Adrenal gland (tissue), 9 donors: ENCODE measurements at regions not wholly inside any gene's neighbourhood (a gene's known extent, or its start where the extent isn't known, plus 50 kb on each side); places are given as distances from the start of the nearest gene placed in this dataset.

Source experiments
- DNase-seq, 7 donors: peaks; one replicate each; pipeline ENCODE4 v3.0.0-alpha.2; 2019 to 2020
- H3K27ac ChIP-seq, 5 donors: fragments of 200-600 bp; sonication (generic) in 4 of 5; 1 replicate in 3 of 5; 2 replicates in 2 of 5; pipeline versions ENCODE4 v1.5.1 to v1.8.0; 2016 to 2020; ENCODE audit warnings: mild to moderate bottlenecking in 1 of 5
- H3K27me3 ChIP-seq: fragments of 200-600 bp; 2 replicates; pipeline ENCODE4 v1.8.0; 2021
- H3K36me3 ChIP-seq, 2 donors: fragments of 200-600 bp; replicated peaks in 1 of 2; 1 replicate in 1 of 2; 2 replicates in 1 of 2; pipeline versions ENCODE4 v1.5.1 to v1.8.0; 2018 to 2022
- H3K4me1 ChIP-seq, 2 donors: fragments of 200-600 bp; replicated peaks in 1 of 2; 1 replicate in 1 of 2; 2 replicates in 1 of 2; pipeline versions ENCODE4 v1.5.1 to v1.8.0; 2018 to 2021
- H3K4me3 ChIP-seq, 4 donors: fragments of 200-600 bp; sonication (generic) in 3 of 4; one replicate each; pipeline ENCODE4 v1.5.1; 2016 to 2018
- H3K9me3 ChIP-seq, 3 donors: fragments of 200-600 bp; sonication (generic) in 1 of 3; replicated peaks in 1 of 3; 1 replicate in 2 of 3; 2 replicates in 1 of 3; pipeline versions ENCODE4 v1.5.1 to v1.8.0; 2016 to 2021
- POLR2A ChIP-seq, 2 donors: fragments of 450-650 bp; IDR thresholded peaks; one replicate each; pipeline ENCODE4 v1.6.1; 2017; ENCODE audit warnings: antibody characterized with exemption in 2 of 2, mild to moderate bottlenecking in 2 of 2, moderate library complexity in 1 of 2
- WGBS, 4 donors: extraction: QIAGEN DNeasy Blood & Tissue Kit in 2 of 4; methylation state at CpG; one replicate each; pipeline versions ENCODE4 v1.1.5 to v1.1.7; 2013 to 2017; 5-methylcytosine and 5-hydroxymethylcytosine counted together
- intact Hi-C, 2 donors: fragments of 100-400 bp; cut with DNase I; formaldehyde crosslinking; loops; one replicate each; pipeline versions ENCODE4 v1.14.1 to v1.15.0; 2022 to 2023
- TF ChIP-seq, protein P1 (sequence below), 6 experiments: fragments of 450-650 bp in 4 of 6; fragments of 200-600 bp in 2 of 6; sonication (generic) in 1 of 6; IDR thresholded peaks; 1 replicate in 5 of 6; 2 replicates in 1 of 6; pipeline versions ENCODE4 v1.5.1 to v1.8.0; 2016 to 2021; ENCODE audit warnings: antibody characterized with exemption in 6 of 6, mild to moderate bottlenecking in 2 of 6, moderate library complexity in 1 of 6
- donor health status: healthy with polysubstance abuse.
- donor health status: Bipolar disorder and iron deficiency.
- donor health status: DM: yes; HTN: yes; CAD: no.
- donor health status: DM: no; HTN: no; CAD: no.
- donor health status: DM: no; HTN: no; CAD: no.

- no peaks in the 10 kb centered on the region for H3K36me3 ChIP-seq
- TF ChIP-seq, protein P1, sequence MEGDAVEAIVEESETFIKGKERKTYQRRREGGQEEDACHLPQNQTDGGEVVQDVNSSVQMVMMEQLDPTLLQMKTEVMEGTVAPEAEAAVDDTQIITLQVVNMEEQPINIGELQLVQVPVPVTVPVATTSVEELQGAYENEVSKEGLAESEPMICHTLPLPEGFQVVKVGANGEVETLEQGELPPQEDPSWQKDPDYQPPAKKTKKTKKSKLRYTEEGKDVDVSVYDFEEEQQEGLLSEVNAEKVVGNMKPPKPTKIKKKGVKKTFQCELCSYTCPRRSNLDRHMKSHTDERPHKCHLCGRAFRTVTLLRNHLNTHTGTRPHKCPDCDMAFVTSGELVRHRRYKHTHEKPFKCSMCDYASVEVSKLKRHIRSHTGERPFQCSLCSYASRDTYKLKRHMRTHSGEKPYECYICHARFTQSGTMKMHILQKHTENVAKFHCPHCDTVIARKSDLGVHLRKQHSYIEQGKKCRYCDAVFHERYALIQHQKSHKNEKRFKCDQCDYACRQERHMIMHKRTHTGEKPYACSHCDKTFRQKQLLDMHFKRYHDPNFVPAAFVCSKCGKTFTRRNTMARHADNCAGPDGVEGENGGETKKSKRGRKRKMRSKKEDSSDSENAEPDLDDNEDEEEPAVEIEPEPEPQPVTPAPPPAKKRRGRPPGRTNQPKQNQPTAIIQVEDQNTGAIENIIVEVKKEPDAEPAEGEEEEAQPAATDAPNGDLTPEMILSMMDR (IDR thresholded peaks at IDR 0.05) = no peak
- no peak overlapping the region for H3K4me3 ChIP-seq
- no peaks in the 10 kb centered on the region for H3K9me3 ChIP-seq
- DNase-seq = no peak
- WGBS, 4 donors = 61 to 73% (median 63%) methylated on average over 5 of the region's 5 CpGs
- intact Hi-C loops = no loop called here
- no peaks in the 10 kb centered on the region for H3K4me1 ChIP-seq
- no peak overlapping the region for H3K27ac ChIP-seq
- no peaks in the 10 kb centered on the region for H3K27me3 ChIP-seq
These were observed 249.8 kb downstream of the EDEM1 start for GRCh38 chr3:5437296-5437782.

DNA sequence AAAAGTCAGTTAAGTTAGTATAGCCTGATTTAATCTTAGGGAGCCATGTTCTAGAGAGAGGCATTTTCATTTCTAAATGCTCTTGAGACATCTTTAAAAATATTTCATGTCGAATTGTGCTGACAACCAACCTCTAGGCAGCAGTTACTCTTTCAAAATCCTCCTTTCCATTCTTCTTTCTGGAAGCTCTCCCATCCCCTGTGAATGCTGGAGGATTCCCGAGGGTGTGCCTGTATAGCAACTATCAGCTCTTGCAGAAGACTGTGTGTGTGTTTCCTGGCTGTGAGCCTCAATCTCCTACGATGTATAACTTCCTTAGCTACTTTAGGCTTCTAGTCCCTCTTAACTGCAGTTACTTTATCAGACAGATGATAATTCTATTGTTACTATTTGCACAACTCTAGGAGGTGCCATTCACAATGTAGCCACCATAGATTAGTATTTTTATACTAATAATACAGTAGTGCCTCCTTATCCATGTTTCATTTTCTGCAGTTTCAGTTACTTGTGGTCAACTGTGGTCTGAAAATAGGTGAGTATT lies 250.3 kb downstream of the EDEM1 start:
- H3K27ac ChIP-seq = no peak overlapping the region
- intact Hi-C loops = no loop called here
- no peak overlapping the region for H3K4me3 ChIP-seq
- no peak for DNase-seq
- H3K9me3 ChIP-seq = no peaks in the 10 kb centered on the region
- H3K27me3 ChIP-seq = no peaks in the 10 kb centered on the region
- TF ChIP-seq, protein P1 (IDR thresholded peaks at IDR 0.05) = no peak
- TF ChIP-seq POLR2A (IDR thresholded peaks at IDR 0.05) = no peak
- no peaks in the 10 kb centered on the region for H3K4me1 ChIP-seq
- no peaks in the 10 kb centered on the region for H3K36me3 ChIP-seq
- WGBS, 4 donors = 24 to 41% (median 32%) methylated on average over 3 of the region's 3 CpGs

- Histone ChIP-seq H3K27ac (no peak overlapping the region), H3K27me3 (no peaks in the 10 kb centered on the region), H3K9me3 (no peaks in the 10 kb centered on the region), H3K4me1 (no peaks in the 10 kb centered on the region), H3K4me3 (no peak overlapping the region), H3K36me3 (no peaks in the 10 kb centered on the region)
- 63 to 100% (median 83%) methylated on average over 1 of the region's 1 CpG for WGBS, 4 donors
- no peak for TF ChIP-seq POLR2A (IDR thresholded peaks at IDR 0.05)
- TF ChIP-seq, protein P1 (IDR thresholded peaks at IDR 0.05) = no peak
- intact Hi-C loops = no loop called here
- no peak for DNase-seq
These were observed 253.9 kb downstream of the EDEM1 start for GRCh38 chr3:5441401-5441800.

DNA sequence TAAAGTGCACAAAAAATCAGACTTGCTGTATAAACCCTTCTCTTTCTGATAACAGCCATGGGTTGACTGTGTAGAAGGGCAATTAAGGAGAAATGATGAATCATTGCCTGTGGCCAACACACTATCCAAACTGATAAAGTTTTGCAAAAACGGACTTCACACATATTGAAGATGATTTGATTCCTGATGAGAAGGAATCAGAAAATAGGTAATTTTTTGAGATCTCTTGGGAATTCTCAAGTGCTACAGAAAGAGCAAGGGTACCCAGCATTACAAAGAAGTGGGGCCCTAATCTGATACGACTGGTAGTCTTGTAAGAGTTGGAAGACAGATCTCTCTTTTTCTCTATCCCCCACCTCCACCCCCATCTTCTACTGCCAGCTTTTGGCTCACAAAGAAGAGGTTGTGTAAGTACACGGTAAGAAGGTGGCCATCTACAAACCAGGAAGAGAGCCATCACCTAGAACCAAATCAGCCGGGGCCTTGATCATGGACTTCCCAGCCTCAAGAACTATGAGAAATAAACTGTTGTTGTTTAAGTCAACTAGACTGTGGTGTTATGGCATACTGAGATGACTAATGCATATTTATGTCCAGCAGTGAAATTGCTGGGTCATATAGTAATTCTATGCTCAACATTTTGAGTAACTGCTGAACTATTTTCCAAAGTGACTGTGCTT lies 254.7 kb downstream of the EDEM1 start:
- intact Hi-C loops = no loop called here
- no peaks in the 10 kb centered on the region for H3K27me3 ChIP-seq
- no peaks in the 10 kb centered on the region for H3K9me3 ChIP-seq
- no peaks in the 10 kb centered on the region for H3K36me3 ChIP-seq
- TF ChIP-seq, protein P1 (IDR thresholded peaks at IDR 0.05) = no peak
- no peak for TF ChIP-seq POLR2A (IDR thresholded peaks at IDR 0.05)
- no peak for DNase-seq
- H3K4me1 ChIP-seq = no peaks in the 10 kb centered on the region
- H3K4me3 ChIP-seq = no peak overlapping the region
- no peak overlapping the region for H3K27ac ChIP-seq
- WGBS, 4 donors = 63 to 75% (median 71%) methylated on average over 4 of the region's 4 CpGs
